ACHN (cell line): ENCODE measurements at regions not wholly inside any gene's neighbourhood (a gene's known extent, or its start where the extent isn't known, plus 50 kb on each side); places are given as distances from the start of the nearest gene placed in this dataset.

Source experiments
- DNase-seq: peaks from one replicate; pipeline ENCODE4 v3.0.0-alpha.2; 2015
- in situ Hi-C: cut with HindIII; loops from 2 replicates; pipeline ENCODE4 v1.10.0; 2017; ENCODE audit warnings: low sequenced_read_pairs, low pct_ligation_motif_present, low pct_unique_long_range_greater_than_20kb

DNA sequence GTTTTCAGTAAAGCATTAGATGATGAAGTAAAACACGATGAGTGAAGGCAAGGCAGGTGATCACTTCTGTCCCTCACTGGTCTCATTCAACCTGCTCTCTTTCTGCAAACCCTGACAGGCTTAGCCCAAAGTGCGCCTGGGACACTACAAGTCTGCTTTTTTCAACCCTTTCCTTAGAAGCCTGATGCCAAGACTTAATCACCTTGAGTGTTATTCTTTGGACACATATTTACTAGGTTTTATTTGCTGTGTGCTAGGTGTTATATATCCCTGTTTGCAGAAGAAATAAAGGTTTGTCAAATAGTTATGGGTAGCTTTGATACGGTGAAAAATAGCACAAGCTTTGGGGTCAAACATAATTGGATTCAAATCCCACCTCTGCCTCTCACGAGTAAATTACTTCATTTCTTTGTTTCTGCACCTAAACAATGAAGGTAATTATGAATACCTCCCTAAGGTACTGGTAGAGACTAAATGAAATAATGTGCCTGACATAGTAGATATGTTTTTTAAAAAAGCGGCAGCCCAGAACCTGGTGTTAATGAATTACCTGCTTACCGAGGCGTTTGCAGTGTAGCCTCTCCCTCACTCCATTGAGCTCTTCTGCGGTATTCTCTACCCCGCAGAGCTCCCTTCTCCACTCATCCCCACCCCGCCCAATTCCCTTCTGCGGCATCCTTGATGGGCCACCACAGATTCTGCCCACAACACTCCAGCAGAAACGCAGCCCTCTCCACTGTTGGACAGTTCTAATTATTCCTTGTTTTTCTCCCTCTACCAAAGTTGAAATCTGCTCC lies 269.0 kb upstream of the TPM1 start:
- DNase-seq: peak; percentile 55
- in situ Hi-C loops: no loop called here

DNA sequence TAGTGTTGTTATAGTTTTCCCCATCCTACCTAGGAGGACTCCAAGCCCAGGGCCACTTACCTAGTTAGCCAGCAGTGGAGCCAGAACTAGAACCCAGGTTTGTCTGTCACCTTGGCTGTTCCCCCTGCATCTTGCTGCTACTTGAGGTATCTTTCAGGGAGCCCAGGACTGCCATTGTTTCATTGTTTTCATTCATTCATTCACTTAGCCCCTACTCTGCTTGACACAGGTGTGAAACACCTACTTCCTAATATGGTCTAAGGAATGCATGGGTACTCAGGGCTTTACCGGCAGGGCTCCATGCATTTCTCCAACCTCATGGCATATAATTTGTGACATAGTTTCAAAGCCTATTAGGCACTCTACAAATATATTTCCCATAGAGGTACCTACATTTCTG lies 266.6 kb upstream of the TPM1 start:
- DNase-seq: no peak
- in situ Hi-C loops: no loop called here

DNA sequence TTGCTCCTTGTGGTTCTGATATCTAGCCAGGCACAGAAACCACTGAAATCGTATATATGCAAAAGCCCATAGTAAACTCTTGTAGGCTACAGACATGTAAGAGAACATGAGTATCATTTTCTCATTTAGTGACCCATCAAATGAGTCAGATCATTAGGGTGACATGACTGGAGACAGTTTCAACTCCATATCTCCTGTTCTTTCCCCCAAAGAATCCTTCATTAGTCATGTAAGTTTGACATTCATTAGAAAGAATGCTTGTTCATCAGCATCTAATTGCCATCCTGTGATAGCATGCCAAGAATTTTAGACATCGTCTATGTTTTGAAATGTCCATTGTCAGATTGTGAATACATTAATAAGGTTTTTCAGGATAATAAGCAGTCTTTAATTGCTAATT lies 264.9 kb upstream of the TPM1 start:
- no peak for DNase-seq
- in situ Hi-C loops: no loop called here

DNA sequence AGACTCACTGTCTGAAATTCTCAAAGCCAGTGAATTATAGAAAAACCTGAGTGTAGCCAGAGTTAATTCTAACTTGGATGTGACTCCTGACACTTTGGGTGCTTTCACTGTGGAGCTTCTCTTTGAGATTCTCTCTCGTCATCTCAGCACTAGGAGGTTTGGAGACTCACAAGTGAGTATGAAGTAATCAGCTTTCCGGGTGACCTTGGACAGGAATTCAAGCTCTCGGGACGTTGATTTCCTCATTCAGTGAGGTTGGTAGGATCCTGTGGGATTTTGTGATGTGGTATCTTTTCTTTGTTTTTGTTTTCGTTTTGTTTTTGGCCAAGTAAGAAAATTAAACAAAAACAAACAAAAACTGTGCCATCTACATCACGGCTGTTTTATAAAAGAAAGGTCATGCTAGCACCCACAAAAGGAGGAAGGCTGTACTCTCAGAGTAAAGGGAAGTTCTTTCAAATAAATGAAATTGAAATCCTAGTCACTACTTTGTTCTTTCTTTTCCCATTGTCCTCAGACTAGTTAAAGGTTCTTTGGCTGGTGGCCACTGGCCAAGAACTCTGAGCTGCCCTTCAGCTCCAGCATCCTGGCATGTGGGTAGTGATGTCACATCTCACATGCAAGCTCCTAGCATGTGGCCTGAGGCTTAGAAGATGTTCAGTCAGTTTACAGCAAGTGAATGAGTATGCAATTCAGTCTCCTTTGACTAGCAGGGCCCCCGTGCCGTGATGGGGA lies 263.3 kb upstream of the TPM1 start:
- in situ Hi-C loops: no loop called here
- no peak for DNase-seq

DNA sequence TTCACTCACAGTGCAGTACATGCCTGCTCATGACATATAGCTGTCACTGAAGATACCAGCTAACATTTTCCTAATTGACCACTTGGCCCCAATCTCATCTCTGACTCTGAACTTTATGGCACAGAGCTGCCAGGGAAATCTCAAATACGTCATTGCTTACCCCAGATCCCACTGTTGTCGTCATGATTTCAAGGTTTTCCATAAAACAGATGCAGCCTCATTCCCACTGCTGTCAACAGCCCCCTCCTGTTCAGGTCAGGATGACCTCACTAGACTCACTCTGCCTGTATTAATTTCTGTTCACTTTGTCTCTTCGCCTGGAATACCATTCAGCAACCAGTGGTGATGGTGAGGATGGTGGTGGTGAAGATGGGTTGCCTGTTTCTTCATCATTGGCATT lies 262.6 kb upstream of the TPM1 start:
- no peak for DNase-seq
- in situ Hi-C loops: no loop called here

DNA sequence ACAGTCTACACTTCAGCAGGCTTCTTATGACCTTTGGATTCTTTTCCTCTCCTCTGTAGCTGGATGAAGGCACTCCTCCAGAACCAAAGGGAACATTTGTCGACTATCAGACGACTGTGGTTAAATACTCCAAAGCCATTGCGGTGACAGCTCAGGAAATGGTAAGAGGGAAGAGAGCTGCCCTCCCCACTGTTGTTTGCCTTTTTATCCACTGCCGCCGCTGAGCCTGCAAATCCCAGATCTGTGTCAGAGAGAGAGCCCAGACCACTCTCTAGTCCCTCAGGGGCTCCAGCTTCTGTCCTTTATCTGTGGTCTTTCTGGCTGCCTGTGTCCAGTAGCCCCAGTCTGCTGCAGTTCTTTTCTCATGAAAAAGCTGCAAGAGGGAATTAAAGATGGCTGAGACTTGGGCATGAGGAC lies 261.5 kb upstream of the TPM1 start:
- no peak for DNase-seq
- in situ Hi-C loops: no loop called here

DNA sequence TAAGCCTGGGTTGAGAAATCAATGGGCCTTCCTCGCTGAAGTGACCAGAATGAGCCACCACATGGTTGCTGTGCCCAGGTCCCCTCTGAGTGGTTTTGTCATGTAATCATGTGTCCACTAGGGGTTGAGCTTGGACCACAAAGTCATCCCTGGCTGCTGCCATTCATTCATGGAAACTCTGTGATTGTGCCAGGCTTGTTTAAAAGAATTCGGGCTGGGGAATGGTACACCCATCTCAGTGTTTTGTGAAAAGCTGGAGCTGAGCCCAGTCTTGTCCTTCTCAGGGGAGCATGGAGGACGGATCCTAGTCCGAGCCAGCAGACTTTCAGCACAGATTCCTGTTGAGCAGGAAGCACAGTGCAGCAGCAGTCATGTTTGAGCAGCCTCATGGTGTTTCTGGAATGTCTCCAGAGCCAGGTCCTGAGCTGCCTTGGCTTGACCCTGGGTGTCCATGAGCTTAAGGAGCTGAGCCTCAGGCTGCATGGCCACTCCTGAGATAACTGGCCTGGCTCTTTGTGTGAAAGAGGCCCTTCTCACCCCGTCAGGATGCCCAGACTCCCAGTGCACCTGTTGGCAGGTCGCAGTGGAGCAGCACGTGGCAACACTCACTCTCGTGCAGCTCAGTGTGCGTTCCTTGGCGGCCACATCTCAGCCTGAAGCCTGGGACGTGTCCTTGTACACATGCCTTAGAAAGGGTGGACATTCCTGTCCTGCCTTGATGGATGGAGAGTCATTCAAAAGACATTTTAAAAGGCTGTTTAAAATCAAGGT lies 260.3 kb upstream of the TPM1 start:
- peak; percentile 81 for DNase-seq
- in situ Hi-C loops: no loop called here

DNA sequence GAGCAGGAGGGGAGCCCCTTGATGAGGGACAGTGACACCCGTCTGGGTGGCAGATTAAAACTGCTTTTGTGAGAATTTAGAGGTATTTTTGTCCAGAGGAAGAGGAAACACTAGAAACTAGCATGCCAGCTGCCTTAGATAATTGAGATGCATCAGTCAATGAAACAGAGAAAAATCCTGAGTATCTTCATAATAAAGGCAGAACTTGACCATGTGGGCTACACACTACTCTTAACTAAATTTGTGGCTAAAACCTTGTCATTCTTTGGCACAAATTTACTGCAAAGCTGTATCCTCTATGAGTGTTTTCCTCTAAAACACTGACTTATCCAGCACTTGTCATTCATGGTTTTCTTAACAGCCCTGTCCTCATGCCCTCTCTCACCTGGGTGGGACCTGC lies 259.7 kb upstream of the TPM1 start:
- DNase-seq: no peak
- in situ Hi-C loops: no loop called here

DNA sequence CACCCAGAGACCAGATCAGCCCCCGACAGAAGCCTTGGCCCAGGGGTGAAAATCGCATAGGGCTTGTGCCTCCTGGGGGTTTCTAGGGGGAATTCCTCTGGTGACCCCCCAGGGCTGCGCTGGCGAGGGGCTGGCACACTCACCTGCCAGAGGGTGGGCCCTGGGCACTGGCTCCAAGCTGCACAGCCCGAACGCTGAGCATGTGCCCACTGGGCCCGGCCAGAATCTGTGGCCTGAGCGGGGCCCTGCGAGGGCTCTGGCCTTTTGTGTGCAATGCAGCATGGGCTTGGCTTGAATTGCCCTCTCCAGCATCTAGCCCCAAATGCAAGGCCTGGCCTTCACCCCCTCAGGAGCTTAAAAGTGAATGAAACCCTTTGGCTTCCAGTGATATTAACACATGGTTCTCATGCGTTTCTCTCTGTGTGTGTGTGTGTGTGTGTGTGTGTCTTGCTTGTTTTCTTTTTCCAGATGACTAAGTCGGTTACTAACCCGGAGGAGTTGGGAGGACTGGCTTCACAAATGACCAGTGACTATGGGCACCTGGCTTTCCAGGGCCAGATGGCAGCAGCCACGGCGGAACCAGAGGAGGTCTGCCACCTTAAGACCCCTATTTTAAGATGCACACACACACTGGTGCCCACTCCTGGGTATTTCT lies 259.1 kb upstream of the TPM1 start:
- peak; percentile 14 for DNase-seq
- in situ Hi-C loops: no loop called here

DNA sequence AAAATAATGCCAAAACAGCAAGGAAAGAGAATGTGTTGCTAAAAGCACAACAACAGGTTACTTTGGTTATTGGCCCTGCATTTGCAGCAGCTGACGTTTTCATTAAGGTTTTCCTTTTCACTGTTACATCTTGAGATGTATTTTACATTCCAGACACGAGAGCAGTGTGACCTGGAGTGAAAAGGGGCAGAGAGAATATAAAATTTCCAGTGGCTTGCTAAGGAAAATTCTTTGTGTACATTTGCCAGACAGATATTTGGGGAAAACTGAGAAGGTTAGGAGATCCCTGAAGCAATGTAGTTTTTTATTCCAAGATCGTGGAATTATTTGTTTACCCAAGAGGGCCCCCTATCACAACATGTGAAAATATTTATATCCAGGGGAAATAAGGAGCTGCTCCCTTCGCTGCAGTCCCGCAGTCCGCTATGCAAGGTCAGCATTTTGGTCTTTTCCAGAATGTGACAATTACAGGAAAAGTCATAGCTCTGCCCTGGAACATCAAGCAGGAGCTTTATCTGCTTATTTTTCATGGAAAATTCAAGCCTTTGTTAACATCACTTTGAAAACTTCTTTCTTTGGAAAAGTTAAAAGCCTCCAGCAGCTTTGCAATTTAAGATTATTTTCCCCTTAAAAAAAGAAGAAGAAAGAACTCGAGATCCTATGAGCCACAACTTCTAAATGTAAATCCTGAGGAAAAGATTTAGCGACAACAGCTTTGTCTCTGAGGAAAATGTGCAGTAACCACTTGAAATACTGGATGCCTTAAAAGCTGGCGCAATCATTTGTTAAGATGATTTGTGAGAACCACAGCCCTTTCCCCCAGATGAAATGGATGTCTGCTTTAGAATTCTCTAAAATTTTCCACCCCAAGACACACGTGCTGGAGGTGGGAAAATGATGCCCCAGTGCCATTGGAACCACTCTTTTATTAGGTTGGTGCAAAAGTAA lies 256.4 kb upstream of the TPM1 start:
- in situ Hi-C loops: no loop called here
- DNase-seq: no peak

DNA sequence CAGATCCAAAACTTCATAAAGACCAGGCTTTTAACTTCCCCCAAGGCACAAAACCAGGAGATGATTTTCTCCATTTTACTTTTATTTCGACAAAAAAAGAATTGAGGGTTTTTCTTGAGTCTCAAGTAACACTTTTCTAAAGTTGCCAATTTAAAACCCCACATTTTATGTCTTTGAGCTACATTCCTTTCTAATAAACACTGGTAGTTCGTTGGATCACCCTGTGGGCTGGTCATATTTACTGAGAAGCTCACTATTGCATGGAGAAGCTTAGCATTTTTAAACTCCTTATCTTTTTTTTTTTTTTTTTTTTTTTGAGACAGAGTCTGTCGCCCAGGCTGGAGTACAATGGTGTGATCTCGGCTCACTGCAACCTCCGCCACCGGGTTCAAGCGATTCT lies 255.1 kb upstream of the TPM1 start:
- in situ Hi-C loops: no loop called here
- no peak for DNase-seq

DNA sequence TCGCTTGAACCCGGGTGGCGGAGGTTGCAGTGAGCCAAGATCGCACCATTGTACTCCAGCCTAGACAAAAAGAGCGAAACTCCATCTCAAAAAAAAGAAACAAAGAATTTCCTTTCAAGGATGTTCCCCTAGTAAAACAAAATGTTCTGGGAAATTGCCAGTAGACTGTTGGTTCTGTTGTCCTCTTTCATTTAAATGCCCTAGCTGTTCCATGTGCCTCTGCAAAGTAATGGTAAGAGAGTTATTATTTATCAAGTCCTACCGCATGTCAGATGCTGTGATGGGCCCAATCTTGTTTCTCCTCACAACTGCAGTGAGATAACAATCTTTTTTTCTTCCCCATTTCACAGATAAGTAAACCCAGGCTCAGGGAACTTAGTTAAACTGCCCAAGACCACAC lies 254.3 kb upstream of the TPM1 start:
- no peak for DNase-seq
- in situ Hi-C loops: no loop called here

DNA sequence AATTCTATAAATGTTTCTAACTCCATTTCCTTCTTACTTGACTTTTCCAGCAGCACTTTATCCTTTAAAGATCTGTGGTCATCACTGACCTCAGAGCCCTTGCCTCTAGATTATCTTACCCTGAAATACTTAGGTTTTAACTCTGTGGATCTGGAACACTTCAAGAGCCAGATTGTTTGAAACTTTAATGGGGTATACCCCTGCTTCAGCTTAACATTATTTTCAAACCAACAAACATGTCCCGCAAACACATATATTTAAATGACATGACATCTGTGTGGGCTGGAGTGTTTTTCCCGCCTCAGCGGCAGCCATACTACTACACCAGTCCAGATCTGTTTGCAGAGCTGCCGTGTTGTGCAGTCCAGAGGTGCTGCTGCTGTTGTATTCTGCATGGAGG lies 252.0 kb upstream of the TPM1 start:
- DNase-seq: no peak
- in situ Hi-C loops: no loop called here

DNA sequence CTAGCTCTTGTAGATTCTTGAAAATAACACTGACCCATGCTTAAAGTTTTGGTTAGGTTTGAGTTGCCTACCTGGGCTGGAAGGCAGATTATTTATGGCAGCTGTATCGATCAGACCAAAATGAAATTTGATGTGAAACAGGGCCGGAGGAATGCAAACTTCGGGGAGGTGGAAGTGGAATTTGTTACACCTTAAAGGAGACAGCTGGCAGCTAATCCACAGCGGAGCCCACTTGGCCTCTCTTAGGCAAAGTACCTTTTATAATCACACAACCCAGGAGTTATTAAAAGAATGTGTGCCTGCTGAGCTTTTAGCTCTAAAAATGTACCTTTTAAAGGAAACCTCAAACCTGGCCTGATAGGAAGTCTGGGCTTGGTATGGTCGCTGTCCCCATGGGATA lies 250.9 kb upstream of the TPM1 start:
- no peak for DNase-seq
- in situ Hi-C loops: no loop called here

DNA sequence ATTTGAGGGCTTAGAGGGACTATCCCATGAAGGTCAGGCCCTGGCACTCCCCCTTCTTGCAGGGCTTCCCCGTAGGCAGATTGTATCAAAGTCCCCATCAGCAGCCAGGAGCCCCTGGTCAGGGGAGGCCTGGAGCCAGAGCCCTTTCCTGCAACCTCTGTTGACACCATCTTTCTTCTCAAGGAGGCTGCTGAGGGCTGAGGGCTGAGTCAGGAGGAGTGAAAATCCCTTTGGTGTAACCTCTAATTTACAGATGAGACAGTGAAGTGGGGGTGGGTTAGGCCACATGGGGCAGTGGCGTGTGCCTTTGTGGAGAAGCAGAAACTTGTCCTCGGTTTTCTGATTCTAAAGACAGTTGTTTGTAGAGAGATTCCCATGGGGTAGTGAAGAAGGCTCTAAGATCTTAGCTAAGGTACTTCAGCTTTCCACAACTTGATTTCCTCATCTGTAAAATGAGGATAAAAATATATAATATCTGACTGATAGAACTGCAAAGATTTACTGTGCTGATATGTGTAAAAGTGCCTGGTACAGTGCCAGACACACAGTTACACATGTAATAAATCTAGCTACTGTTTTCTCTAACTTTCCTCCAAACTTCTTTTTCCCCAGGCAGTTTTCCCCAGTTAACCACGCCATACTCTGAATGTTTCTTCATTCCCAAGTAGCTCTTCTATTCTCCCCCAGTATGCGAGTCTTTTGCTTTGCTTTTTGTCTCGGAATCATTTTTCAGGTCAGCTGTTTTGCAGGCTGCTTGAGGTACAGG lies 249.4 kb upstream of the TPM1 start:
- DNase-seq: no peak

DNA sequence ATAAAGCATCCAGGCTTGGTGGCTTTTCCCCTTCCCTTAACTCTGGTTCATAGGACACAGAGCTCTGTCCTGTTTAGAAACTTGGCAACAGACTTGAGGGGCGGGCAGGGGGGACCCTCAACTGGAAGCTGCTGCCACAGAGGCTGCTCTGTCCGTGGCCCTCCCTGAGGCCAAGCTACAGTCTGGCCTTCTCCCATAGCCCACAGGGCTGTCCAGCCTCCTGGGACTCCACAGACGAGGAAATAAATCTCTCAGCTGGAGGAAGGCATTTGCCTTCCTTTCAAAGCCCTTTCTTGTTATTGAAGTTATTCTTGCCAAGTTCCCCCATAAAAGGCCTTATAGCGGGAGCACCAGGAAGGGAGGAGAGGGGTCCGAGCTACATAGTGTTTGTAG lies 248.8 kb upstream of the TPM1 start:
- in situ Hi-C loops: no loop called here

More for the DNA sequence above, 249.4 kb upstream of the TPM1 start:
- in situ Hi-C loops: no loop called here

DNA sequence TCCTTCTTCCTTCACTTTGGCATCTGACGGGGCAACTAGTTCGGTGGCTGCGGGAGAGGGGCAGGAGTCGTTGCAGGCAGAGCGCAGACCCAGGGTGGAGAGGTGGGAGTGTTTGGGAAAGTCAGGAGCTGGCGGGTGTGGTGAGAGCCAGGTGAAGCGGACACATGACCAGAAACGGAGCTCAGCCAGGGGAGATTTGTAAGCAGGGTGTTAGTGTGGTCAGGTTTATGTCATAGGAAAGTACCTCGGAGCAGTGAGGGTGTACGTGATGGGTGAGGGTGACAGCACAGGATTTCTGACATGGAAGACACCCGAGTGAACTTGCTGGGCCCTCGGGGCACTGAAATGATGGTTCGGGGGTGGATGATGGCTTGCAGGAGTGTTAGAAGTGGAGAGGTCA lies 247.4 kb upstream of the TPM1 start:
- in situ Hi-C loops: no loop called here
- DNase-seq: no peak

More for the DNA sequence above, 248.8 kb upstream of the TPM1 start:
- no peak for DNase-seq
